ENCODE measurements at regions not wholly inside any gene's neighbourhood (a gene's known extent, or its start where the extent isn't known, plus 50 kb on each side); places are given as distances from the start of the nearest gene placed in this dataset.
"Not testable (repeated sequence)": the region's sequence is repeated elsewhere in the genome, so short reads cannot be mapped to it uniquely, and the experiment has no call there.

GRCh38 chr1:73832276-73833181, 365.4 kb downstream of the LRRIQ3 start:
- H3K36me3 ChIP-seq: no peaks in the 10 kb centered on the region
- TF ChIP-seq, protein P1, sequence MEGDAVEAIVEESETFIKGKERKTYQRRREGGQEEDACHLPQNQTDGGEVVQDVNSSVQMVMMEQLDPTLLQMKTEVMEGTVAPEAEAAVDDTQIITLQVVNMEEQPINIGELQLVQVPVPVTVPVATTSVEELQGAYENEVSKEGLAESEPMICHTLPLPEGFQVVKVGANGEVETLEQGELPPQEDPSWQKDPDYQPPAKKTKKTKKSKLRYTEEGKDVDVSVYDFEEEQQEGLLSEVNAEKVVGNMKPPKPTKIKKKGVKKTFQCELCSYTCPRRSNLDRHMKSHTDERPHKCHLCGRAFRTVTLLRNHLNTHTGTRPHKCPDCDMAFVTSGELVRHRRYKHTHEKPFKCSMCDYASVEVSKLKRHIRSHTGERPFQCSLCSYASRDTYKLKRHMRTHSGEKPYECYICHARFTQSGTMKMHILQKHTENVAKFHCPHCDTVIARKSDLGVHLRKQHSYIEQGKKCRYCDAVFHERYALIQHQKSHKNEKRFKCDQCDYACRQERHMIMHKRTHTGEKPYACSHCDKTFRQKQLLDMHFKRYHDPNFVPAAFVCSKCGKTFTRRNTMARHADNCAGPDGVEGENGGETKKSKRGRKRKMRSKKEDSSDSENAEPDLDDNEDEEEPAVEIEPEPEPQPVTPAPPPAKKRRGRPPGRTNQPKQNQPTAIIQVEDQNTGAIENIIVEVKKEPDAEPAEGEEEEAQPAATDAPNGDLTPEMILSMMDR (IDR thresholded peaks at IDR 0.05): no peak
- no peak for TF ChIP-seq POLR2A (IDR thresholded peaks at IDR 0.05)
- no peak for DNase-seq
- no peak overlapping the region for H3K4me3 ChIP-seq
- intact Hi-C loops (cut with DNase I; ENCODE audit: low total_unique reads): no loop called here
- no peak overlapping the region for H3K27ac ChIP-seq
- H3K4me1 ChIP-seq: no peaks in the 10 kb centered on the region
- no peaks in the 10 kb centered on the region for H3K9me3 ChIP-seq
- H3K27me3 ChIP-seq: no peaks in the 10 kb centered on the region

GRCh38 chr1:73827283-73827682, 370.7 kb downstream of the LRRIQ3 start:
- H3K4me1 ChIP-seq; DNase-seq; H3K27ac ChIP-seq; H3K9me3 ChIP-seq; H3K27me3 ChIP-seq; H3K36me3 ChIP-seq; H3K4me3 ChIP-seq; intact Hi-C loops (cut with DNase I; ENCODE audit: low total_unique reads): not testable (repeated sequence)

DNA sequence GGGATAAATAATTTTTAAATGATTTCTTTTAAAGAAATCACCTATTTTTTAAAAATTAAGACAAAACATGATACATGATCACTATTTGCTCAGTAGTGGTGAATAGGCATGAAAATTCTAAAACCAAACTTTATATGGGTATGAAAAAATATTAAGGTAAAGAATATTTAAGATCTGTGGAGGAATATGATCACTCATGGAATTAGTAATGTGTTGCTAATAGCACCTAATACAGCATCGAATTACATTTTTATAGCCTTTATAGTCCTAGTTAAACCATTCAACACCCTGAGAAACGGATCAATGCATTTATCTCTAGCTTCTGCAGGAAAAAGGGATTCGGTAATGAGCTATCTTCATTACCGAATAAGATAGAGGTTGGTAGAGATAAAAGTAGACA, 373.9 kb downstream of the LRRIQ3 start:
- no peaks in the 10 kb centered on the region for H3K4me1 ChIP-seq
- H3K9me3 ChIP-seq: no peaks in the 10 kb centered on the region
- DNase-seq: no peak
- H3K4me3 ChIP-seq: no peak overlapping the region
- H3K27me3 ChIP-seq: no peaks in the 10 kb centered on the region
- no peak overlapping the region for H3K27ac ChIP-seq
- intact Hi-C loops (cut with DNase I; ENCODE audit: low total_unique reads): no loop called here
- TF ChIP-seq POLR2A (IDR thresholded peaks at IDR 0.05): no peak
- TF ChIP-seq, protein P1 (IDR thresholded peaks at IDR 0.05): no peak
- H3K36me3 ChIP-seq: no peaks in the 10 kb centered on the region

DNA sequence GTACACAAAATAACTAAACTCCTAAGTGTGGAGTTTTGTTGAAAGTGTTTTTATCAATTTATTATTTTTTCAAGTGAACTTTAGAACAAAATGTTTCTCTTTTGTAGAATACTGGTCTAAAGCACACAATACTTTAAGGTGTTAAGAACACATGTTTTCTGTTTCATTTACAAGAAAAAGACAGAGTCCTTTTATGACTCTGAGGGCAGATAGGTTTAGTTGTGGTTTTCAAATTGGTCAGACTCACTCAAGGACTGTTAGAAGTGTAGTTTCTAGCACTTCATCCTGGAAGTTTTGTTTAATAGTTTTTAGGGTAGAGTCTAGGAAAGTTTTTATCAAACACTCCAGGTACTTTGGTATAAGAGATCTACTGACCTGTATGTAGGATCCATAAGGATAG, 376.5 kb downstream of the LRRIQ3 start:
- Histone ChIP-seq H3K9me3 (no peaks in the 10 kb centered on the region), H3K36me3 (no peaks in the 10 kb centered on the region), H3K4me1 (no peaks in the 10 kb centered on the region), H3K4me3 (no peak overlapping the region), H3K27ac (no peak overlapping the region), H3K27me3 (no peaks in the 10 kb centered on the region)
- DNase-seq: no peak
- TF ChIP-seq POLR2A (IDR thresholded peaks at IDR 0.05): no peak
- TF ChIP-seq, protein P1 (IDR thresholded peaks at IDR 0.05): no peak
- intact Hi-C loops (cut with DNase I; ENCODE audit: low total_unique reads): no loop called here

DNA sequence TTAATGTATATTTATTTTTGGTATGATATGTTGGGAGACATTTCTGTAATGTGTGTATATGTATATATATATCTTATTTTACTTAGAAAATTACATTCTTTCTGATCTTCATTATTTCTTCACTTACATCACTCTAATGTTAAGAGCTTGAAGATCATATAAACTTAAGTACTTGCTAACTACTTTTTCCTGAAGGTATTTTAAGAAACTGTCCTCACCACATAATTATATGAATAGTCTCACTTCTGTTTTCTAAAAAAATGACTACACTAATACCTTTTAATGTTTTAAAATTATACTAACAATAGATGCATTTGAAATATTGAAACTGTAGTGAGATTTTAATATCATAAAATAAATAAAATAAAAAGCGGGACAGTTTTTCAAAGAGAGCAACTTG, 377.1 kb downstream of the LRRIQ3 start:
- intact Hi-C loops (cut with DNase I; ENCODE audit: low total_unique reads): no loop called here
- no peak for DNase-seq
- H3K4me3 ChIP-seq: no peak overlapping the region
- no peak overlapping the region for H3K27ac ChIP-seq
- H3K9me3 ChIP-seq: no peaks in the 10 kb centered on the region
- H3K4me1 ChIP-seq: no peaks in the 10 kb centered on the region
- no peaks in the 10 kb centered on the region for H3K36me3 ChIP-seq
- no peaks in the 10 kb centered on the region for H3K27me3 ChIP-seq
- TF ChIP-seq POLR2A (IDR thresholded peaks at IDR 0.05): no peak
- TF ChIP-seq, protein P1 (IDR thresholded peaks at IDR 0.05): no peak

Measured in uterus (tissue), 3 donors.